ENCODE measurements at regions not wholly inside any gene's neighbourhood (a gene's known extent, or its start where the extent isn't known, plus 50 kb on each side); places are given as distances from the start of the nearest gene placed in this dataset.

- no peak overlapping the region for H3K4me3 ChIP-seq (replicated peaks; ENCODE audit: low read depth, low read length)
- no peak for DNase-seq (ENCODE audit: extremely low read depth, low read depth)
- TF ChIP-seq CTCF (IDR thresholded peaks at IDR 0.05; ENCODE audit: low read depth, low read length, missing control alignments), result no peak
Observed at GRCh38 chr5:73337586-73338255, 110.9 kb downstream of the FOXD1 start.

- H3K4me3 ChIP-seq (replicated peaks; ENCODE audit: low read depth, low read length), result no peak overlapping the region
- TF ChIP-seq CTCF (IDR thresholded peaks at IDR 0.05; ENCODE audit: low read depth, low read length, missing control alignments), result no peak
- DNase-seq (ENCODE audit: extremely low read depth, low read depth), result no peak
Observed at GRCh38 chr5:73336366-73336765, 112.2 kb downstream of the FOXD1 start.

- DNase-seq (ENCODE audit: extremely low read depth, low read depth), result no peak
- H3K4me3 ChIP-seq (replicated peaks; ENCODE audit: low read depth, low read length), result no peak overlapping the region
- no peak for TF ChIP-seq CTCF (IDR thresholded peaks at IDR 0.05; ENCODE audit: low read depth, low read length, missing control alignments)
Observed at GRCh38 chr5:73333944-73334703, 114.5 kb downstream of the FOXD1 start.

- no peak for TF ChIP-seq CTCF (IDR thresholded peaks at IDR 0.05; ENCODE audit: low read depth, low read length, missing control alignments)
- no peak for DNase-seq (ENCODE audit: extremely low read depth, low read depth)
- no peak overlapping the region for H3K4me3 ChIP-seq (replicated peaks; ENCODE audit: low read depth, low read length)
Observed at GRCh38 chr5:73330613-73331012, 118.0 kb downstream of the FOXD1 start.

GRCh38 chr5:73328640-73329039 lies 119.9 kb downstream of the FOXD1 start:
- DNase-seq (ENCODE audit: extremely low read depth, low read depth), result no peak
- H3K4me3 ChIP-seq (replicated peaks; ENCODE audit: low read depth, low read length), result no peak overlapping the region
- TF ChIP-seq CTCF (IDR thresholded peaks at IDR 0.05; ENCODE audit: low read depth, low read length, missing control alignments), result no peak

GRCh38 chr5:73327908-73328455 lies 120.6 kb downstream of the FOXD1 start:
- no peak for DNase-seq (ENCODE audit: extremely low read depth, low read depth)
- TF ChIP-seq CTCF (IDR thresholded peaks at IDR 0.05; ENCODE audit: low read depth, low read length, missing control alignments), result no peak
- no peak overlapping the region for H3K4me3 ChIP-seq (replicated peaks; ENCODE audit: low read depth, low read length)
